ENCODE measurements at regions not wholly inside any gene's neighbourhood (a gene's known extent, or its start where the extent isn't known, plus 50 kb on each side); places are given as distances from the start of the nearest gene placed in this dataset.

DNA sequence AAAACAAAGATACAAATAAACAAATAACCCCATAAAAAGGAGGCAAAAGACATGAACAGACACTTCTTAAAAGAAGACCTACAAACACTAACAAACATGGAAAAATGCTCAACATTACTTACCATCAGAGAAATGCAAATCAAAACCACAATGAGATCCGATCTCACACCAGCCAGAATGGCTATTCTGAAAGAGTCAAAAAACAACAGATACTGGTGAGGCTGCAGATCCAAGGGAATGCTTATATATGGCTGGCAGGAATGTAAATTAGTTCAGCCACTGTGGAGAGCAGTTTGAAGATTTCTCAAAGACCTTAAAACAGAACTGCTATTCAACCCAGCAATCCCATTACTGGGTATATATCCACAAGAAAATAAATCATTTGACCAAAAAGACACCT lies 80.4 kb upstream of the NRP1 start:
- ChIA-PET POLR2A (no interaction called here), CTCF (no interaction called here)

DNA sequence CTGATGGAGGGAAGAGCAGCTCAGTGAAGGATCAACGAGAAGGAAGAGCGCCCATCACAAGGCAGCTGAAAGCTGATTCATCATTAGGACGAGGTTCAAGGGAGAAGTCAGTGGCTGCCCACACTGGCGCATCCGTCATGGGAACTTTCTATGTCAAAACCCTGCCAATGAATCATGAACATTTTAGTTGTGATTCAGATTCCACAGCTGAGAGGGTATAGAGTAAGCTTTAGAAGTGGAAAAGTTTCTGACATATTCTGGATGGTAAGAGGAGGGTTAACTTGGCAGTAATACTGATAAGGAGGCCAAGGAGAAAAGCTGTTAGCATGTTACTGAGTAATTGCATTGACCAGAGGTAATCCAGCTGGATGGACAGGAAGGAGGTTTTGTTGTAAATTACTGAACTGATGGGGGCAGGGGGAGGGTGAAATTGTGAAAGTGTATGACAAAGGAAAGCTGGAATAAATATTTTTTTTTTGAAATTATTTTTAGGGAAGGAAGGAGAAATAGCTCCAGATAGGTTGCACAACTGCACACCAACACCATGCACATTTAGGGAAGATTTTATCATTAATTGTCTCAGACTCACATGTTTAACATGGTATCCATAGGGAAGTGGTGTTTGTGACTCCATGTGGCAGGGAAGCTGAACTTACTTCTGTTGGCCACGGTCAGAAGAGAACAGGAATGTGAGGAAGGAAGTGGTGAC lies 78.3 kb upstream of the NRP1 start:
- POLR2A ChIA-PET: no interaction called here
- CTCF ChIA-PET: no interaction called here

DNA sequence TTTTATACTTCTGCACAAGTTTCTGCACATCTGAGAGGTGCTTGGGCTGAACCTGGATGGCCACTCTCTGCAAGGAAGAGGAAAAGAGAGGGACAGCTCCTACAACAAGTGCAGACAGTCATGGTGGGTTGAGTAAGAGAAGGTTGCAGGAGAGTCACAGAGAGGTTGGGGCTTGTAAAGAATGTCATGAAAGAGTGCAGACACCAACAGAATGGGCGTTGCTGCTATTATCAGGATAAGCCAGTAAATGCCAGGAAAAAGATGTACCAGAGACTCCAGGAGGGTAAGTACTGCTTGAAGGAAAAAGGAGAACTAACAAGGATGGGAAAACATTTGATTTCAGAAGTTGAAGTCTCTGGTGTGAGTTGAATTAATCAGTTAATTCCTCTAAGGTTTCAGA lies 77.8 kb upstream of the NRP1 start:
- ChIA-PET CTCF (no interaction called here), POLR2A (no interaction called here)

DNA sequence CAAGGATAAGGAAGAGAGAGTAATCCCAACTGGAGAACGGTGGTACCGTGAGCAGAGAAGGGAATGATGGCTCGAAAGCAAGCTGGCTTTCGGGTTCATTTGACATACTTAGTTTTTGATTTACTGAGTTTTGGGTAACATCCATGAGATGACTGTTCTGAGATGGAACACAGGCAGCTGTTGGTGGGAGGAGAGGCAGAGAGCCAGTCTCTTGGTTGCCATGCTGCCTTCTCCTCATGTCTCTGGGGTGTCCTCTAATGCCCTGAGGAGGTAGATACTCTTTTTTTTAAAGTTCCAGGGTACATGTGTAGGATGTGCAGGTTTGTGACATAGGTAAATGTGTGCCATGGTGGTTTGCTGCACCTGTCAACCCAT lies 76.4 kb upstream of the NRP1 start:
- POLR2A ChIA-PET: no interaction called here
- CTCF ChIA-PET: no interaction called here

DNA sequence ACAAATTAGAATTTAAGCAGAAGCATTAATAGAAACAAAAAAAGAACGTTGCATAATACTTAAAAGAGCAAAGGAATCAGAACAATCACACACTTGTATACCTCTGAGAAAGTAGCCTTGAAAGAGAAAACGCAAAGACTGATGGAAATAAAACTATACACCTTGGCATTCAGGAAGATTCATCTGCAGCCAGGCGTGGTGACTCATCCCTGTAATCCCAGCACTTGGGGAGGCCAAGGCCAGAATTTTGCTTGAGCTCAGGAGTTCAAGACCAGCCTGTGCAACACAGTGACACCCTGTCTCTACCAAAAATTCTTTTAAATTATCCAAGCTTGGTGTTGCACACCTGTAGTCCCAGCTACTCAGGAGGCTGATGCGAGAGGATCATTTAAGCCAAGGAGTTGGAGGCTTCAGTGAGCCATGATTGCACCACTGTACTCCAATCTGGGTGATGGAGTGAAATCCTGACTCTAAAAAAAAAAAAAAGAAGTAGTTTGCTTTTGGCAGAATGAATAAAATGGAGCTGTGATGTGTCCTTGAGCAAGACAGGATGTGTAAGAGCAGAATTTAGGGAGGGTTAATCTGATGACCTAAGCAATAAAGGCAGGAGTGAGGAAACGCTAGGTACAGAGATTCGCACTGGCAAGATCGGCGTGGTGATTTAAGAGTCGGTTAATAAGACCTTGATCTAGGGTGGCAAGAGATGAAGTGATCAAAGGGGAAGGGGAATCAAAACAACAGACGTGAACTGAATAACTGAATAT lies 75.8 kb upstream of the NRP1 start:
- ChIA-PET POLR2A (no interaction called here), CTCF (no interaction called here)

DNA sequence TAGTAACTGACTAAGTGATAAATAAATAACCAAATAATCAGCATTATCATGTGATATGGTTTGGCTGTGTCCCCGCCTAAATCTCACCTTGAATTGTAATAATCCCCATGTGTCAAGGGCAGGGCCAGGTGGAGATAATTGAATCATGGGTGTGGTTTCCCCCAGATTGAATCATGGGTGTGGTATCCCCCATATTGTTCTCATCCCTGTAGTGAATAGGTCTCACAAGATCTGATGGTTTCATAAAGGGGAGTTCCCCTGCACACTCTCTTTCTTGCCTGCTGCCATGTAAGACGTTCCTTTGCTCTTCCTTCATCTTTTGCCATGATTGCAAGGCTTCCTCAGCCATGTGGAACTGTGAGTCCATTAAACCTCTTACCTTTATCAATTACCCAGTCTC lies 72.1 kb upstream of the NRP1 start:
- POLR2A ChIA-PET: no interaction called here
- CTCF ChIA-PET: no interaction called here

DNA sequence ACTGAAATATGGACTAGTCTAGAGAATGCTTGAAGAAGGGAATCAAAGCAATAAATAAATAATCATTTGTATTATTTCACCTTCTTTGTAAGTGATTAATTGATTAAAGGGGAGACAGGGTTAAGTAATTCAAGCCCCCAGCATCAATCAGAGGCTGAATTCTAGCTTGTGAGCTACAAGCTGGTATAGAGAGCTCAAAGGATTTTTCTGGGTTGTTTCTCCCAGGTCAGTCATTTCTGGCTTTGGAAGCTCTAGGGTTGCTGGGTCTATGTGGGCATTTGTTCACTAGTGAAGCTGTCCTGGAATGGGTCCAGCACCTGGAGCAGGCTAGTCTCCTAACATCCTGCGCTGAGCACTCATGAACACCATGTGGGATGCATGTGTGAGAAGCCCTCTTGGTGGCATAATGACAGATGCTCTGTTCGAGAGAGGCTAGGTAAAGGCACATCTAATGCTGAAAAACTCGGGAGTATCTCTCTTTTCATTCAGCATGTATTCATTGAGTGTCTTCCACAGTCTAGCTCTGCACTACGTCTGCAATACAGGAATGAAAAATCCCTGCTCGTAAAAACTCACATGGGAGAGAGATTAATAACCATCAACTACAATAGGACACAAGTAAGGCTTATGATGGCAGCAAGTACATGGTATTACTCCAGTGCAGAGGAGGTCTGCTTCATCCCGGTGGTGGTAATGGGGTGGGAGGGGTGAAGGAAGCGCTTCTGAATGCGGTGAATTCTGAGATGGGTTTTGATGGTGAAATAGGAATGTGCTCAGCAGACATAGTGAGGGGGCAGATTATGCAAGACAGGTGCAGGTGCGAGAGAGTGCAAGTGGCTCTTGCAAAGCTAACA lies 68.0 kb upstream of the NRP1 start:
- POLR2A ChIA-PET: no interaction called here
- CTCF ChIA-PET: no interaction called here

DNA sequence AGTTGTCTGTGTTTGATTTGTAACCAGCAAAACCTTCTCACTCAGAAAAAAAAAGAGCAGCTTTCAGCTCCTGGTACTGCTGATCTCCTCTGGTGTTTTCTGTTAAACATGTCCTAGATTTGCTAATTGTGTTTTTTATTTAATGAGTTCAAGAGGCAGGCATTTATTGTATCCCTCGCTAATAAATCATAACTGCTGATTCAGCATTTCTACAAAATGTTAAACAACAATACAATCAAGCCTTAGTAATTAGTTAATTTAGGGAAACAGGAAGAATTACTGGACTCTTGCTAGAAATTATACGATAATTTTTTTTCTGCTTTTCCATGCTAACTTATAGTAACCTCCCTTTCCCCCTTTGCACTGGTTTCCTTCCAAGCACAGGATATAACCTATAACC lies 66.8 kb upstream of the NRP1 start:
- POLR2A ChIA-PET: no interaction called here
- CTCF ChIA-PET: no interaction called here

DNA sequence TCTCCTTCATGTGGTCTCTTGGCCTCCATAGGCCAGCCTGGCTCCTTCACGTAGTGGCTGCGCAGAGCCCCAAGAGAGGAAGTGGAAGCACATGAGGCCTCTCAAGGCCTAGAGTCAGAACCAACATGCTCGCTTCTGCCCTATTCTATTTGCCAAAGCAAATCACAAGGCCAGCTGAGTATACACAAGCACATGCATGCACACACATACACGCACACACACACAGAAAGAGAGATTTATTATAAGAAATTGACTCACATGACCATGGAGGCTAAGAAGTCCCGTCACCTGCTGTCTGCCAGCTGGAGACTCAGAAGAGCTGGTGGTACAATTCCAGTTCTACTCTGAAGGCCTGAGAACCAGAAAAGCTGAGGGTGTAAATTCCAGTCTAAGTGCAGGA lies 64.3 kb upstream of the NRP1 start:
- POLR2A ChIA-PET: no interaction called here
- CTCF ChIA-PET: no interaction called here

DNA sequence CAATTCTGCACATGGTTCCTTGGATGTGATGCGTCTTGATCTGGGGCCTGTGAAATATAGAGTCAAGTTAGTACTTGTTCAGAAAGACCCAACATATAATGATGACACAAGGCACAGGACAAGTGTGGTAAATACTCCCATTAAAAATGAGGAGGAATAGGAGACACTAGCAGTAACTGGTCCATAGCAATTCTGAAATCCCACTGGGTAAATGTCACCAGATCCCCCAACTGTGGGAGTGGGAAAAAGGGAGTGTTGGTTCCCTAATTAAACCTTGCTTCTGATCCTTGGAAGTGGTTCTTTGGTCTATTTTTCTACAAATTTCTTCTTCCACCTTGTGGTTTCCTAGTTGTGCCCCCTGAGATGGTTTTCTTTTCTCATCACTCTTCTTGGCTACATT lies 62.5 kb upstream of the NRP1 start:
- CTCF ChIA-PET: no interaction called here

DNA sequence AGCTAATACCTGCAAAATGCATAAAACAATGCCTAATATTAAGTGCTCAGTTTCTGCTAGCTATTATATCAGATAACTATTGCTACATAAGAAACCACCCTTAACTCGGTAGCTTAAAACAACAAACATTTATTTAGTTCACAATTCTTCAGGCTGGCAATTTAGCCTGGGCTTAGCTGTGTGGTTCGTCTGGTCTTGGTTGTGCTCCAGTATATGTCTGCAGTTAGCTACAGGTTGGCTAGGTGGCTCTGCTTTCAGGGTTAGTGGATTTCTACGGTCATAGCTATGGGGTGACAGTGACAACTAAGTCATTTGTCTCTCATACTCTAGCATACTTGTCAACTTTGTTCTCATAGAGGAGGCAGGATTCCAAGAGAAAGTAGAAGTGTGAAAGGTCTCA lies 61.8 kb upstream of the NRP1 start:
- POLR2A ChIA-PET: no interaction called here
- CTCF ChIA-PET: no interaction called here

More for the DNA sequence above, 62.5 kb upstream of the NRP1 start:
- POLR2A ChIA-PET: no interaction called here

DNA sequence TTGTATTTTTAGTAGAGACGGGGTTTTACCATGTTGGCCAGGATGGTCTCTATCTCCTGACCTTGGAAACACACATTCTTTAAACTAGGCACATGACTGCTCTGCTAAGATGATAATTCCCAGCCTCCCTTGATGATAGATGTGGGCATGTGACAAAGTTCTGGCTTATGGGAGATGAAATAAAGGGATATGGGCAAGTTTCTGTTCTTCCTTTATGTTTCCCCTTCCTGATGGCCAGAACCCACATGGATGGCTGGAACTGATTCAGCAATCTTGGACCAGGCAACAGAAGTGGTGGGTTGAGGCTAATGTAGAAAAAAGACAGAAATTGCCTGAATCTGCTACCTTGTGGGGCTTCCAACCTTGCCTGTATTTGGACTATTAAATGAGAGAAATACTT lies 60.7 kb upstream of the NRP1 start:
- ChIA-PET POLR2A (no interaction called here), CTCF (no interaction called here)

DNA sequence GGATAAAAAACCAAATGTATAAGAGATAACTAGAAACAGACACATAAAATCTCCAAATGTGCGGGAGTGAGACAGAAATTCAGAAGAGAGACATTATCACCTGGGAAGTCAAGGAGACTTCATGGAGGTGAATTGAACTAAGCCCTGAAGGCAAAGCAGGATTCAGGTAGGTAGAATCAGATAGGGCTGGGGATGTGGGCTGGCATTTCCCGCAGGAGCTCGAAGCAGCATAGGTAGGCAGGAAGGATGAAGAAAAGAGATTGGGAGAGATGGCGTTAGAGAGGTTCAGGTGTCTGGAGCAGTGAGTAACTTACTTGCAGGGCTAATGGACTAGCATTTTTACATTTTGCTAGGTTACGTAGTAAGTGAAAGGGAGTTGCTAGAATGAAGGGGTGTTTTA lies 58.2 kb upstream of the NRP1 start:
- CTCF ChIA-PET: no interaction called here
- POLR2A ChIA-PET: no interaction called here

DNA sequence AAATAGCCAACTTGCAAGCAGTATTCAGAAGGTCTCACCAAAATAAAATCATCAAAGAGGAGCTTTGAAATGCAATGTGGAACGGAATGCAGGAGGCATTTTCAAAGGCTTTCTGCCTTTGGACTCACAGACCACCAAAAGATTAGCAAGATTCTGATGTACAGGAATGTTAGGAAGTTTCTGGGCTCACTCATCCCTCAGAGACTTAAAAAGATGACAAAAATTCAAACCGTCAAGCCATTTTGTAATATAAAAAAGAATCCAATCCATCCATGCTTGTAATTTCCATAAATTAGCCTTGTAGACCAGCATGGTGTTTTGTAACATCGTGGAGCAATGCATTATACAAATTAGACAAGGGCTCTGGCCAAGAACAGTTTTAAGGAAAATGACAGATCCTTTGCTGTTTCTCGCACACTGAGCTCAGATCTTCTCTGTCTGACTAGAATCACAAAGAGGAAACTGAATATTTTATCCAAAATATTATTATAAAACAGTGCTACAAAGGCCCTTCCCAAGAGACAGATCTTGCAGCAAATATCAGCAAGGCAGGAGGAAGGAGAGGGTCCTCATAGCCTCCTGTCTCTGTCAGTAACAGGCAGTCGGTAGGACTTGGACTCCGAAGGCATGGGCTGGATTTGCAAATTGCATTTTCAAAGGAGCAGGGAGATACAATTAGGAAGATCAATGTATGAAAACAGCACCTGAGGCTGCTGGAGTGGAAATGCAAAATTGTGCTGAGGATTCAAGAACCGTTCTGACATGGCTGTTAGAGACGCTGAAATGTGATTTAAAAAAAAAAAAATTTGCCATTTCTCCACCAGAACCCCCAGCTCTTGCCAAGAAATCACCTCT lies 57.4 kb upstream of the NRP1 start:
- POLR2A ChIA-PET: no interaction called here
- CTCF ChIA-PET: no interaction called here

DNA sequence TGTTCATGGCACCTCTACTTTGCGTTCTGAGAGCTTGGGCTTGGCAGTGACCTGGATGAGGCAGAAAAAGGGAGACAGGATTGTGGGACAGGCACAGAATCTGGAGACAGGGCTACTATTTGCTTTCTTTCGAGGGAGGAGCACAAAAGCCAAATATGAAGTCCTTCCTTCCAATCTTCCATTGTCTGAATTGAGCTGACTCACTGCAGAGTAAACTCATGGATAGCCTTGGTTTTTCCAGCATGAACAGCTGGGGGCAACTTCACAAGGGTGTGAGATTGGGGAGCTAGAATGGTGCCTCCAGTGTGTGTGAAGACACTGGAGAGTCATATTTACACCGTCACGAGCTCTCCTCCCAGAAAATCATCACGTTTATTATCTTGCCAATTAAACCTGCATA lies 55.6 kb upstream of the NRP1 start:
- ChIA-PET POLR2A (no interaction called here), CTCF (no interaction called here)

DNA sequence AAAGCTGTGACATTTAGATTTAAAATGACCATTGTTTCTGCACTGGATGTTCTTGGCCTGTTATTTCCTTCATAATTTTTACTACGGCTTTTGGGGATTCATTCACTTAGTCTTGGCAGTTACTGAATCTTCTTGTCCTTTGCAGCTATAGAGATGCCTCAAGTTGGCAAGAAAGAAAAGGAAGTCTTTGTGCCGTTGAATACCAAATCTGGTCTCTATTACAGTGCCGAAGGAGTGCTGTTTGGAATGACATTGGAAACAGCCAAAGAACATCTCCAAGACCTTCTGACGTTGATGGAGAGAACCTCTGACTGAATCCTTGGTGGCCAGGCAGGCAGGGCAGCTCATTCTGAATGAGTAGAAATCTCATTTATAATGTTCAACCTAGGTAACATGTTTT lies 54.3 kb upstream of the NRP1 start:
- POLR2A ChIA-PET: no interaction called here
- CTCF ChIA-PET: no interaction called here

DNA sequence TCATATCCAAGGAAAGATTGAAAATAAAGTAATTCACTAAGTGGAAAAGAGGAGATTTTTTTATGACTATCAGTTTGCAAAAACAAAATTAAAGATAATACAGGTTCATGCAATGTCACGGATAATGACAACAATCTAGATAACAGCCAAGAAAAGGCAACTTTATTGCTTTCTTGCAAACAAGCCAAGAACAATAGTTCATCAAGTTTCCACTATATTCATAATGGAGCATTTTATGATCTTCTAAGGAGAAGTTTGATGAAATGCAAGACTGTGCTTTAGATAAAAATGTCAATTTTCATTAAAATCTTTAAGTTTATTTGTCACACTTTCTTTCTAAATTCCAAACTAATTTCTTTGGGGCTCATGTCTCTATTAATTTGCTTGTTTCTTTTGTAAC lies 53.9 kb upstream of the NRP1 start:
- ChIA-PET CTCF (no interaction called here), POLR2A (no interaction called here)

DNA sequence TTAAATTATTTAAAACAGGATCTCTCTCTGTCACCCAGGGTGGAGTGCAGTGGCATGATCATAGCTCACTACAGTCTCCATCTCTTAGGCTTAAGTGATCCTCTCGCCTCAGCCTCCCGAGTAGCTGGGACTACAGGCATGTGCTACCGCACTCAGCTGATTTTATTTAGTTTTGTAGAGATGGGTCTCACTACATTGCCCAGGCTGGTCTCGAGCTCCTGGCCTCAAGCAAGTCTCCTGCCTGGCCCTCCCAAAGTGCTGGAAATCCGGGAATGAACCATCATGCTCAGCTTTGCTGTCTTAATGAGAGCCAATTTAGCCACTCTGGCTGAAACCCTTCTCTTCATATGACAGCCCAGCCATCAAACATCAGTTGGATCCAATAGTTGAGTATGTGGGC lies 53.3 kb upstream of the NRP1 start:
- ChIA-PET POLR2A (no interaction called here), CTCF (no interaction called here)

DNA sequence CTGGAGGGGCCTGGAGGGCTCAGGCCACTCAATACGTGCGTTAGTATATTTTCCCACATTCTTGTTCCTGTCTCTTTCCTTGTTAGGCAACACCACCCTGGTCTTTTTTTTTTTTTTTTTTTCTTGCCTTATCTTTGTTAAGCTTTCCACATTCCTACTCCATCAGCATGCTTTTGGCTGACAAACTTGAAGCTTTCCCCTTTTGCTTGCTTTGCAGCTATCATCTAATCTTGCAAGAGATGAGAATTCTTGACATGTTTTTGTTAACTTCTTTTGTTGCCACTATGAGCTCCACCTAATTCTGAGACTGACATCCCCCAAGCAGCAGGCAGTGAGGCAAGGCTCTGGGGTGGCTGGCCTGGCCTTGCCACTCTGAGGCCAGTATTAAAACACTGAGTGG lies 52.5 kb upstream of the NRP1 start:
- POLR2A ChIA-PET: interaction anchor here (0.7 kb wide), 1 partner anchor 20 kb away, joined by 5 read pairs; no protein-coding TSS in a partner anchor

DNA sequence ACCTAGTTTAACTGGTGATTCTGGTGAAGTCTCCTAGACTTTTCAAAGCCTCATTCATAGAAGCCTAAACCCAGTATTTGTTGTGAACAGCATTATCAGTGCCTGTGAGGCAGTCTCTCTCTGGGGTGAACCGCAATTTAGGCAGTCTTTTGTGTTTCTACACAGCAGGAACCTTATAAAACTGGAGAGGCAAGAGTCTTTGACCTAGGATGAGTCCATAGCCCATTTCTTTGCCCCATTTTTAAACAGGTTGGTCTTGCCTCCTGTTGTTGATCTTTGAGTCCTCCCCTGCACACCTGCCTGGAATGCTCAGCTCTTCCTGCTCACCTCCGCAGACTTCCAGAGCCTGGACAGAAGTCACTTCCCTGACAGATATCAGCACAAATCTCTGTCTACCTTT lies 51.2 kb upstream of the NRP1 start:
- ChIA-PET CTCF (interaction anchor here (0.5 kb wide), 1 partner anchor 26 kb away, joined by 5 read pairs; no protein-coding TSS in a partner anchor), POLR2A (no interaction called here)

More for the DNA sequence above, 52.5 kb upstream of the NRP1 start:
- CTCF ChIA-PET: interaction anchor here (0.6 kb wide), 1 partner anchor 594 kb away, joined by 3 read pairs; no protein-coding TSS in a partner anchor

Data from activated CD8-positive, alpha-beta memory T cell treated with anti-CD3 and anti-CD28 coated beads for 36 hours (primary cell).